GM18507 (cell line): ENCODE measurements at regions not wholly inside any gene's neighbourhood (a gene's known extent, or its start where the extent isn't known, plus 50 kb on each side); places are given as distances from the start of the nearest gene placed in this dataset.
"Not testable (repeated sequence)": the region's sequence is repeated elsewhere in the genome, so short reads cannot be mapped to it uniquely, and the experiment has no call there.

ENCODE experiments used
- DNase-seq: peaks from one replicate; pipeline ENCODE4 v3.0.0; 2011; ENCODE audit warnings: low read depth; ENCODE audit not compliant: insufficient read length; ENCODE audit errors: extremely low spot score
- FAIRE-seq: peaks from 2 replicates; lab custom pipeline; 2011; peaks lifted over from hg19 to GRCh38; lab: Jason Lieb, UNC

- FAIRE-seq: no peak
- no peak for DNase-seq
These were observed 97.1 kb upstream of the TNP1 start for GRCh38 chr2:216956820-216957493.

GRCh38 chr2:216951171-216951570 is 91.3 kb upstream of the TNP1 start:
- DNase-seq: no peak
- no peak for FAIRE-seq

- no peak for FAIRE-seq
- no peak for DNase-seq
These were observed 90.7 kb upstream of the TNP1 start for GRCh38 chr2:216950547-216950946.

DNA sequence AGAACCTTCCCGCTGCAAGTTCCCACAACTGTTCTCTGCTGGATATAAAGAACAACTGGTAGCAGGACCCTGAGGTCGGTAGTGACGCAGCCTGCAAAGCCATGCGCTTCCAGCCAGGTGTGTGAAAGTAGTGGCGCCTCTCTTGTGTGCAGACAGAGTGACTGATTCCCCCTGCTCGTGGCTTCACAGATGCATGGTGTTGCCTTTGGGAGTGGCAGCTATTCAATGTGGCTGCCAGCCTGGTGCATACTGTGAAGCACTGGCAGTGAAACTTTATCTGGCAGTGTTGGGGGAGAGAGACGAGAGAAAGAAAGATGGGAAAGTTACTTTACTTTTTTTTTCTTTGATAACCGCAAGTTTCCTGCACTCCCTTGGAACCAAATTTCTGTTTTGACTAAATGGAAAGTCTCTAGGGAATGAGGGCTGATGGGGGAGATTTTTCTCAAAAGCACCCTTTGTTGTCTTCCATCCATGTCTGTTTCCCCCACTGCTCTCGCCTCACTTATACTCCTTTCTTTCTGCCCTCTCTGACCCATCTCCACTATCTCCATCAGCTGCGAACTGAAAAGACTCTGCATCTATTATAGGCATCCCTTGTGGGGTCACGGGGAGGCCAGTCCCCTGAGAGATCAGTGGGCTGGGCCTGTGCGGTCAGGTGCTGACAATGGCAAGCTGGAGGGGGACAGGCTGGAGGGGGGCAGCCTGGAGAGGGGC is 90.0 kb upstream of the TNP1 start:
- no peak for DNase-seq

GRCh38 chr2:216947055-216947454 is 87.2 kb upstream of the TNP1 start:
- no peak for FAIRE-seq
- no peak for DNase-seq

More for the DNA sequence above, 90.0 kb upstream of the TNP1 start:
- no peak for FAIRE-seq

DNA sequence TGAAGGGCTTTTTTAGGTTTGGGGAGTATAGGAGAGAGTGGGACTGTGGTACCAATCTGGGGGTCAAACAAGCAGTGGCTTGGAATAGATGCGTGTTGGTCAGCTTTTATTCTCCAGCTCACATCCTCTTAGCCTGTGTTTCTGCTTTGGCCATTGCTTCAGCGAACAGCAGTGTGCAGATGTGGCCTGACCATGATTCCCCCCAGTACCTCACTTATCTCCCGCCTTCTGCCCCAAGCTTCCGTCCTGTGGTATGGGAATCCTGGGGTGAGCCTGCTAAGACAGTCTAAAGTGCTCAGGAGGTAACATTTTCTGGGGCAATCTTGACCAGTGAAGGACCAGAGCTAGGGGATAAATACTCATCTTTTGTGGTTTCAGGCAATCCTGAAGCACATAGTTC is 84.9 kb upstream of the TNP1 start:
- FAIRE-seq: no peak
- no peak for DNase-seq

DNA sequence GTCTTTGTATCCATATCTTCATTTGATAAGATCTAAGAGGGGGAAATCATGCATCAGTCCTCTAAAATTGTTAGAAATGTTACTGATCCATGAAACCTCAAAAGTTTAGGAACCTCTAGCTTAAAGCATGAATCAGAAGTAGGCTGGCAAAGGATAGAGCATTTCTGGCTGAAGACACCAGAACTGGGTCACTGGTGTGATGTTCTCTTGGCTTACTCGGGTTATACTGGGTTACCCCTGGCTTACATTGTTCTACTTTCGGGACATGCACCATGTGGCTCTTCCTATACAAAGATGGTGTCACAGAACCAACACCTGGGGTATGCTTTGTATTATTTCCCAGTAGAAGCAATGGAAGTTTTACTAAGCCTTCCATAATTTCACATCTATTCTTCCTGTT is 83.2 kb upstream of the TNP1 start:
- no peak for DNase-seq
- FAIRE-seq: no peak

DNA sequence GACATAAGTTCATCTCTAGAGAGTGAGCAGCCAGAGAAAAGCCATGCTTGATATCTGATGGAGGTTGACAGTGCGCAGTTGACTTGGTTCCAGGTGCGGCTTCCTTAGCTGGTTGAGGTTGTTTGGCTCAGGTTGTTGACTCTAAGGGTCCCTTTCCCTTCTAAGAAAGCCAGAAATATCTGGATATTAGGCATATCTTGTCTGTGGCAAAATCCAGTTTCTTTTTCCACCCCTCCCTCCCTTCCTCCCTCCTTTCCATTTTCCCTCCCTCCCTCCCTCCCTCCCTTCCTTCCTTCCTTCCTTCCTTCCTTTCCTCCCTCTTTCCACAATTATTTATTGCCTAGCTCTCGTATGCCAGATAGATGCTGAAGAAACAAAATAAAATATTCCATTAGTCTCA is 82.6 kb upstream of the TNP1 start:
- no peak for FAIRE-seq
- DNase-seq: no peak

GRCh38 chr2:216942016-216942415 is 82.2 kb upstream of the TNP1 start:
- DNase-seq: no peak
- FAIRE-seq: no peak

- FAIRE-seq: no peak
- DNase-seq: no peak
These were observed 77.1 kb upstream of the TNP1 start for GRCh38 chr2:216936954-216937357.

- FAIRE-seq: no peak
- DNase-seq: no peak
These were observed 74.8 kb upstream of the TNP1 start for GRCh38 chr2:216934623-216935022.

- DNase-seq: no peak
- no peak for FAIRE-seq
These were observed 74.3 kb upstream of the TNP1 start for GRCh38 chr2:216934151-216934550.

DNA sequence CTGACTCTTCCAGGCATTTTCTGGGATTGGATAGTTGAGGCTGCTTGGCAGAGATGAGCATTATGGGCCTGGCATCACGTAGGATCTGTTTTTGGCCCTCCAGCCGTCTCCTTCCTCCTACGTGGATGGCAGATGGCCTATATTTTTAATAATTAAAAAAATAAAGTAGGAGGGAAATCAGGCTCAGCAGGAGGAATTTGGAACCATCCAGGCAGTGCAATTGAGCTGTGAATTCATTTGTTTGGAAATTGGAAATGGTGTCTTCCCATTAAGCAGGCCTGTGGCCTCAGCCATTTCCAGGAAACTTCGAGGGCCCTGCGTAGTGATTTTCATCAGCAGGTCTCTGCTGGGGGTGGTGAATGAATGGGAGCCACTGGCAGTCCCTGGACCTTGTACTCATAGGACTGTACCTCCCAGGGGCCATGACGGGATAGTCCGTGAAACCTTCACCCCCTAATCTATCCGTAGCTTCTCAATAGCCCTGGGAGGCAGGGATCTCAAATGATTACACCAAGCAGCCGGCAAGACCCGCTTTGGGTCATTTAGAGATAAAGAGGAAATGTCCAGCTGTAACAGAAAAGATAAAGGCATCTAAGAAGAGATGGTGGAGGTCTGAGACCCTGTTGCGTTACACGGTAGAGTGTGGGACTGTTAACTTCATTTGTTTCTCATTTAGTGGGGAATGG is 73.1 kb upstream of the TNP1 start:
- FAIRE-seq (no peak), DNase-seq (no peak)

DNA sequence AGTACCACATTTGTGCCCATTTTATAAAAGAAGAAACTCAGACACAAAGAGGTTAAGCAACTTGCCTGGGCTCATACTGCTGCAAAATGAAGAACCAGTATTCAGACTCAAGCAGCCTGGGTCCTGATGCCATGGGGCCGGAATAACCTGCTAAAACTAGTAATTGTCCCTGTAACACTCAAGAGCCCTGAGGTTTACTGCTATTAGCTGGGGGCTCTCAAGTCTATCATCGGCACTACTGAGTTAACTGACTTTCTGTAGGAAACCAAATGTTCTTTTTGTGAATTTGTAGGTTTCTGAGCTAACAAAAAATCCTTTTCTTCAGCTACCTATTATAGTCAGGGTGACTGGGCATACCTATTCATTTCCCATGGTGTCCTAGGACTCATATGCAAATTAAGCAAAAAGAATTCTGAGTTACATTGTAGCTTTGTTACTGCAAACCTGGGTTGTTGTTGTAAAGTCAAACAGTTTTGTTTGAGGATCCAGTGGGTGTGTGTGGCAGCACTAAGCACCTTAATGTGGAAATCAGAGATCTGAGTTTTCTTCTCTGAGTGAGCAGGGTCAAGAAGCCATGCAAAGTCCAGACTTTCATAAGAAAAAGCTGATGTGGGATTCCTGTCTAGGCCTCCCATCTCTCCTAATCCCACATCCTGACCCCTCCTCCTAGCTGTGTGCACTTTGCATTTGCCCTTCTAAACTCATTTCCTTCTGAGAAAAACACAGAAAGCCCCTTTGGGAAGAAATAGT is 72.4 kb upstream of the TNP1 start:
- DNase-seq: no peak
- FAIRE-seq: no peak

- DNase-seq (no peak), FAIRE-seq (no peak)
These were observed 70.9 kb upstream of the TNP1 start for GRCh38 chr2:216930716-216931115.

GRCh38 chr2:216929338-216929737 is 69.5 kb upstream of the TNP1 start:
- not testable (repeated sequence) for DNase-seq, FAIRE-seq

DNA sequence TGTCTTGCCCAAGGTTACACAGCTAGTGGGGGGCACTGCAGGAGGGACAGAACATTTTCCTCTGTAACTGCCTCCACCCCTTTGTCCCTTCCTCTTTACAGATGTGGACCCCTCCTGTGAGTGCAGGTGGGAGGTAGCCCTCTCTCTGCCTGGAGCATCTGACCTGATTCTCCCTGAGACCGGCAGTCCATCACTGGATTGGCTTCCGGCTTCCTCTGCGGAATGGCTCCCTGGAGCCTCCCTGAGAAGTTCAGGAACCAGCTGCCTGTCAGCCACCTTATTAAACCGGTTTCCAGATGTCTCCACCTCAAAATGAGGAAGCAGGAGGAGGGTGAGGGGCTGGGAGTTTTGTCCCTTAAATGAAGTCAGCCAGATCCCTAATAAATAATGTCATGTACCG is 67.3 kb upstream of the TNP1 start:
- FAIRE-seq (no peak), DNase-seq (no peak)

- DNase-seq: no peak
- FAIRE-seq: no peak
These were observed 65.9 kb upstream of the TNP1 start for GRCh38 chr2:216925636-216926366.

DNA sequence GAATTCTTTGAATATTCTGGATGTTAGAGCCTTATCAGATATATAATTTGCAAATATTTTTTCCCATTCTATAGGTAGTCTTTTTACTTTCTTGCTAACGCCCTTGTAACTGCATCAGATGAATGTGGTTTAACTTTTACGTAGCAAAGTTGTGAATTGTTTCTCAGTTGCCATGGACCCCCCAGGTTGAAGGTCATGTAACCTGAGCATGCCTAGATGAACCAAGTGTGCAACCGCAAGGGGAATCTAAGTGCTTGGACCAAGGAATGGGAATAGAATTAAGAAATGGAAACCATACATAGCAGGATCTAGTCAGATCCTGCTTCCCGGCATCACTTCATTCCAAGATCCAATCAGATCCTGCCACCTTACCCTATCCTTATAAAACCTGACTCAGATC is 65.1 kb upstream of the TNP1 start:
- no peak for FAIRE-seq
- DNase-seq: no peak
